ENCODE measurements at regions not wholly inside any gene's neighbourhood (a gene's known extent, or its start where the extent isn't known, plus 50 kb on each side); places are given as distances from the start of the nearest gene placed in this dataset.

GRCh38 chr15:35627696-35628095 is 81.7 kb upstream of the DPH6 start:
- Histone ChIP-seq H3K4me1 (ENCODE audit: control insufficient read depth, insufficient read depth, low read length) (peaks cover 3% of the 10 kb centered on the region), H3K9ac (ENCODE audit: low read depth, low read length) (no peak overlapping the region), H3K4me3 (ENCODE audit: low read depth, low read length) (no peak overlapping the region), H3K9me3 (ENCODE audit: control insufficient read depth, insufficient read depth, low read length) (no peaks in the 10 kb centered on the region), H3K27me3 (ENCODE audit: control insufficient read depth, insufficient read depth, low read length) (no peaks in the 10 kb centered on the region), H3K36me3 (ENCODE audit: control insufficient read depth, insufficient read depth, low read length) (no peaks in the 10 kb centered on the region)

- Histone ChIP-seq H3K4me1 (ENCODE audit: control insufficient read depth, insufficient read depth, low read length) (peaks cover 3% of the 10 kb centered on the region), H3K4me3 (ENCODE audit: low read depth, low read length) (no peak overlapping the region), H3K9me3 (ENCODE audit: control insufficient read depth, insufficient read depth, low read length) (no peaks in the 10 kb centered on the region), H3K27me3 (ENCODE audit: control insufficient read depth, insufficient read depth, low read length) (no peaks in the 10 kb centered on the region), H3K9ac (ENCODE audit: low read depth, low read length) (no peak overlapping the region), H3K36me3 (ENCODE audit: control insufficient read depth, insufficient read depth, low read length) (no peaks in the 10 kb centered on the region)
Observed at GRCh38 chr15:35629766-35630165, 83.8 kb upstream of the DPH6 start.

GRCh38 chr15:35630532-35630931 is 84.6 kb upstream of the DPH6 start:
- Histone ChIP-seq H3K4me3 (ENCODE audit: low read depth, low read length) (no peak overlapping the region), H3K9me3 (ENCODE audit: control insufficient read depth, insufficient read depth, low read length) (no peaks in the 10 kb centered on the region), H3K4me1 (ENCODE audit: control insufficient read depth, insufficient read depth, low read length) (peaks cover 3% of the 10 kb centered on the region), H3K9ac (ENCODE audit: low read depth, low read length) (no peak overlapping the region), H3K36me3 (ENCODE audit: control insufficient read depth, insufficient read depth, low read length) (no peaks in the 10 kb centered on the region), H3K27me3 (ENCODE audit: control insufficient read depth, insufficient read depth, low read length) (no peaks in the 10 kb centered on the region)

- no peak overlapping the region for H3K9ac ChIP-seq (ENCODE audit: low read depth, low read length)
- no peaks in the 10 kb centered on the region for H3K9me3 ChIP-seq (ENCODE audit: control insufficient read depth, insufficient read depth, low read length)
- H3K36me3 ChIP-seq (ENCODE audit: control insufficient read depth, insufficient read depth, low read length) = no peaks in the 10 kb centered on the region
- H3K4me1 ChIP-seq (ENCODE audit: control insufficient read depth, insufficient read depth, low read length) = peaks cover 3% of the 10 kb centered on the region
- H3K27me3 ChIP-seq (ENCODE audit: control insufficient read depth, insufficient read depth, low read length) = no peaks in the 10 kb centered on the region
- H3K4me3 ChIP-seq (ENCODE audit: low read depth, low read length) = no peak overlapping the region
Observed at GRCh38 chr15:35630985-35631384, 85.0 kb upstream of the DPH6 start.

- Histone ChIP-seq H3K9me3 (ENCODE audit: control insufficient read depth, insufficient read depth, low read length) (no peaks in the 10 kb centered on the region), H3K4me1 (ENCODE audit: control insufficient read depth, insufficient read depth, low read length) (no peaks in the 10 kb centered on the region)
Observed at GRCh38 chr15:35633677-35634076, 87.7 kb upstream of the DPH6 start.

GRCh38 chr15:35646790-35647189 is 100.8 kb upstream of the DPH6 start:
- no peaks in the 10 kb centered on the region for H3K9me3 ChIP-seq (ENCODE audit: control insufficient read depth, insufficient read depth, low read length)
- H3K36me3 ChIP-seq (ENCODE audit: control insufficient read depth, insufficient read depth, low read length) = no peaks in the 10 kb centered on the region
- no peaks in the 10 kb centered on the region for H3K27me3 ChIP-seq (ENCODE audit: control insufficient read depth, insufficient read depth, low read length)
- H3K9ac ChIP-seq (ENCODE audit: low read depth, low read length) = no peak overlapping the region
- no peaks in the 10 kb centered on the region for H3K4me1 ChIP-seq (ENCODE audit: control insufficient read depth, insufficient read depth, low read length)
- no peak overlapping the region for H3K4me3 ChIP-seq (ENCODE audit: low read depth, low read length)

More at GRCh38 chr15:35633677-35634076, 87.7 kb upstream of the DPH6 start:
- Histone ChIP-seq H3K4me3 (ENCODE audit: low read depth, low read length) (no peak overlapping the region), H3K36me3 (ENCODE audit: control insufficient read depth, insufficient read depth, low read length) (no peaks in the 10 kb centered on the region), H3K9ac (ENCODE audit: low read depth, low read length) (no peak overlapping the region), H3K27me3 (ENCODE audit: control insufficient read depth, insufficient read depth, low read length) (no peaks in the 10 kb centered on the region)

- Histone ChIP-seq H3K4me3 (ENCODE audit: low read depth, low read length) (no peak overlapping the region), H3K36me3 (ENCODE audit: control insufficient read depth, insufficient read depth, low read length) (no peaks in the 10 kb centered on the region), H3K27me3 (ENCODE audit: control insufficient read depth, insufficient read depth, low read length) (no peaks in the 10 kb centered on the region), H3K9ac (ENCODE audit: low read depth, low read length) (no peak overlapping the region), H3K4me1 (ENCODE audit: control insufficient read depth, insufficient read depth, low read length) (no peaks in the 10 kb centered on the region), H3K9me3 (ENCODE audit: control insufficient read depth, insufficient read depth, low read length) (no peaks in the 10 kb centered on the region)
Observed at GRCh38 chr15:35647303-35647702, 101.3 kb upstream of the DPH6 start.

- Histone ChIP-seq H3K9ac (ENCODE audit: low read depth, low read length) (no peak overlapping the region), H3K27me3 (ENCODE audit: control insufficient read depth, insufficient read depth, low read length) (no peaks in the 10 kb centered on the region)
Observed at GRCh38 chr15:35648941-35649340, 103.0 kb upstream of the DPH6 start.

GRCh38 chr15:35649575-35649974 is 103.6 kb upstream of the DPH6 start:
- H3K36me3 ChIP-seq (ENCODE audit: control insufficient read depth, insufficient read depth, low read length) = no peaks in the 10 kb centered on the region
- H3K9ac ChIP-seq (ENCODE audit: low read depth, low read length) = no peak overlapping the region
- no peaks in the 10 kb centered on the region for H3K9me3 ChIP-seq (ENCODE audit: control insufficient read depth, insufficient read depth, low read length)
- H3K27me3 ChIP-seq (ENCODE audit: control insufficient read depth, insufficient read depth, low read length) = no peaks in the 10 kb centered on the region
- H3K4me1 ChIP-seq (ENCODE audit: control insufficient read depth, insufficient read depth, low read length) = no peaks in the 10 kb centered on the region
- no peak overlapping the region for H3K4me3 ChIP-seq (ENCODE audit: low read depth, low read length)

More at GRCh38 chr15:35648941-35649340, 103.0 kb upstream of the DPH6 start:
- no peaks in the 10 kb centered on the region for H3K4me1 ChIP-seq (ENCODE audit: control insufficient read depth, insufficient read depth, low read length)
- H3K4me3 ChIP-seq (ENCODE audit: low read depth, low read length) = no peak overlapping the region
- no peaks in the 10 kb centered on the region for H3K9me3 ChIP-seq (ENCODE audit: control insufficient read depth, insufficient read depth, low read length)
- no peaks in the 10 kb centered on the region for H3K36me3 ChIP-seq (ENCODE audit: control insufficient read depth, insufficient read depth, low read length)

- Histone ChIP-seq H3K4me1 (ENCODE audit: control insufficient read depth, insufficient read depth, low read length) (no peaks in the 10 kb centered on the region), H3K4me3 (ENCODE audit: low read depth, low read length) (no peak overlapping the region), H3K9ac (ENCODE audit: low read depth, low read length) (no peak overlapping the region), H3K36me3 (ENCODE audit: control insufficient read depth, insufficient read depth, low read length) (no peaks in the 10 kb centered on the region), H3K9me3 (ENCODE audit: control insufficient read depth, insufficient read depth, low read length) (no peaks in the 10 kb centered on the region), H3K27me3 (ENCODE audit: control insufficient read depth, insufficient read depth, low read length) (no peaks in the 10 kb centered on the region)
Observed at GRCh38 chr15:35654332-35654731, 108.4 kb upstream of the DPH6 start.

GRCh38 chr15:35657679-35658311 is 111.8 kb upstream of the DPH6 start:
- Histone ChIP-seq H3K9me3 (ENCODE audit: control insufficient read depth, insufficient read depth, low read length) (no peaks in the 10 kb centered on the region), H3K27me3 (ENCODE audit: control insufficient read depth, insufficient read depth, low read length) (no peaks in the 10 kb centered on the region), H3K4me1 (ENCODE audit: control insufficient read depth, insufficient read depth, low read length) (no peaks in the 10 kb centered on the region)

GRCh38 chr15:35663956-35664355 is 118.0 kb upstream of the DPH6 start:
- Histone ChIP-seq H3K36me3 (ENCODE audit: control insufficient read depth, insufficient read depth, low read length) (no peaks in the 10 kb centered on the region), H3K4me1 (ENCODE audit: control insufficient read depth, insufficient read depth, low read length) (no peaks in the 10 kb centered on the region), H3K4me3 (ENCODE audit: low read depth, low read length) (no peak overlapping the region), H3K9ac (ENCODE audit: low read depth, low read length) (no peak overlapping the region), H3K27me3 (ENCODE audit: control insufficient read depth, insufficient read depth, low read length) (no peaks in the 10 kb centered on the region), H3K9me3 (ENCODE audit: control insufficient read depth, insufficient read depth, low read length) (no peaks in the 10 kb centered on the region)

More at GRCh38 chr15:35657679-35658311, 111.8 kb upstream of the DPH6 start:
- Histone ChIP-seq H3K36me3 (ENCODE audit: control insufficient read depth, insufficient read depth, low read length) (no peaks in the 10 kb centered on the region), H3K9ac (ENCODE audit: low read depth, low read length) (no peak overlapping the region), H3K4me3 (ENCODE audit: low read depth, low read length) (no peak overlapping the region)
